PC-9 (cell line): ENCODE measurements at regions not wholly inside any gene's neighbourhood (a gene's known extent, or its start where the extent isn't known, plus 50 kb on each side); places are given as distances from the start of the nearest gene placed in this dataset.
A peak's percentile ranks its signal among the peaks of the same experiment; 100 is the strongest.

ENCODE experiments used
- BruUV-seq: library from RNA; stranded (reverse); fragments of 400-500 nt; replicated peaks from 2 replicates; lab custom pipeline; 2021; lab: Mats Ljungman, UMichigan
- CTCF ChIA-PET: fragments of 300-600 bp; sonication (Branson Sonifier 250); formaldehyde crosslinking; loops from one replicate; lab custom pipeline; 2022; ENCODE audit warnings: antibody characterized with exemption; lab: Charles Lee
- POLR2A ChIA-PET: fragments of 300-600 bp; sonication (Branson Sonifier 250); formaldehyde crosslinking; loops from one replicate; lab custom pipeline; 2022; ENCODE audit warnings: antibody characterized with exemption; ENCODE audit not compliant: unreplicated experiment; lab: Charles Lee
- DNase-seq, 2 experiments: peaks; one replicate each; pipeline versions ENCODE4 v3.0.0 to v3.0.0-alpha.2; 2015 to 2022; ENCODE audit warnings: mixed read lengths in 1 of 2
- H2AFZ ChIP-seq: fragments of 200-600 bp; sonication (generic); 2 replicates; pipeline ENCODE4 v1.8.1; 2017; ENCODE audit warnings: antibody characterized with exemption
- H3F3A ChIP-seq: fragments of 200-600 bp; sonication (generic); 2 replicates; pipeline ENCODE4 v1.8.1; 2017; ENCODE audit warnings: antibody characterized with exemption, mild to moderate bottlenecking, low read depth; ENCODE audit not compliant: insufficient read depth
- H3K27ac ChIP-seq: fragments of 200-600 bp; sonication (generic); 2 replicates; pipeline ENCODE4 v1.6.1; 2016; ENCODE audit warnings: mixed run types
- H3K27me3 ChIP-seq: fragments of 200-600 bp; sonication (generic); 2 replicates; pipeline ENCODE4 v1.6.1; 2016; ENCODE audit warnings: low read depth, mixed run types; ENCODE audit not compliant: insufficient read depth
- H3K36me3 ChIP-seq: fragments of 200-600 bp; sonication (generic); 2 replicates; pipeline ENCODE4 v1.6.1; 2016; ENCODE audit warnings: low read depth, mixed run types
- H3K4me1 ChIP-seq: fragments of 200-600 bp; sonication (generic); replicated peaks from 2 replicates; pipeline ENCODE4 v1.6.1; 2016; ENCODE audit warnings: mixed run types; ENCODE audit not compliant: insufficient read depth
- H3K4me2 ChIP-seq: fragments of 200-600 bp; sonication (generic); 2 replicates; pipeline ENCODE4 v1.6.1; 2017; ENCODE audit warnings: mixed run types
- H3K4me3 ChIP-seq: fragments of 200-600 bp; sonication (generic); 2 replicates; pipeline ENCODE4 v1.6.1; 2016; ENCODE audit warnings: mixed run types
- H3K79me2 ChIP-seq: fragments of 200-600 bp; sonication (generic); 2 replicates; pipeline ENCODE4 v1.6.1; 2017; ENCODE audit warnings: low read depth, mixed run types
- H3K9me2 ChIP-seq: fragments of 200-600 bp; sonication (generic); 2 replicates; pipeline ENCODE4 v1.8.1; 2017; ENCODE audit warnings: mild to moderate bottlenecking; ENCODE audit not compliant: insufficient read depth
- H3K9me3 ChIP-seq: fragments of 200-600 bp; sonication (generic); 2 replicates; pipeline ENCODE4 v1.8.1; 2016; ENCODE audit warnings: low read depth; ENCODE audit not compliant: insufficient read depth
- H4K20me1 ChIP-seq: fragments of 200-600 bp; sonication (generic); 2 replicates; pipeline ENCODE4 v1.8.1; 2017; ENCODE audit not compliant: insufficient read depth
- EZH2 ChIP-seq: fragments of 200-600 bp; sonication (generic); IDR thresholded peaks from 2 replicates; pipeline ENCODE4 v1.8.0; 2017; ENCODE audit warnings: antibody characterized with exemption, low read depth
- intact Hi-C: fragments of 100-400 bp; cut with micrococcal nuclease; formaldehyde crosslinking; loops from one replicate; pipeline ENCODE4 v1.10.0; 2022; ENCODE audit not compliant: unreplicated experiment
- TF ChIP-seq, protein P1 (sequence below): fragments of 200-600 bp; sonication (generic); conservative IDR thresholded peaks from 2 replicates; pipeline ENCODE4 v1.6.1; 2017; ENCODE audit warnings: mixed run types, antibody characterized with exemption, mild to moderate bottlenecking, moderate library complexity

DNA sequence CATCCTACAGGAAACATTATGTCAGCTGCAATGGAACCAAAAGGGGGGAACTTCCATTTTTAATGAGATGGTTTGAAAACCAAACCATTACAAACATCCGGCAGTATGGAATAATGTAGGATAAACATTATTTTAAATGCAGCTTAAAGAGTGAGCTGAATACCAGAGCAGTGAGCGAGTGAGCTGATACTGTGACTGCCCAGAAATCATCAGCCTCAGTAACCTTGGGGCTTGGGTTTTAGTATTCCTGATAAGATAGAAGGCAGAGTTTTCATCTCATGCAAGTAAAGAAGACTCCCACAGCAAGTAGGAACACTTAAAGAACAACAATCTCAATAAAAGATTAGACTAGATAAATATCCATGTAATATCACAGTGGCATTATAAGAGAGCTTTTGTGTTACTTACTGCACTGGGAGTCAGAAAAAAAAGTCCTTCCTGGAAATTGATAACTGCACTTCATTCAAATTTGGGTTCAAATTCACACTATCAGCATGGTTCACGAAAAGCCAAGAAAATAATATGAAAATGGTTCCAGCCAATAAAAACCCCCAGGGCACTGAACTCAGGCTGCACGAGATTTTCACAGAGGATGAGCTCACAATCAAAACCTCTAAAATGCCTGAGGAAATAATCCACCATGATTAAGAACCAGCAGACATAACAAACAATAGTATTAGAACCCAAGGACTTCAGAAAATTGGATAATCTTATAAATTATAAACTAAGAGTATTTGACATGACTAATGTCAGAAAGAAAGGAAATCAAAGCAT is 115.7 kb downstream of the MTPAP start:
- Histone ChIP-seq H2AFZ (no peak overlapping the region), H3K9me3 (no peaks in the 10 kb centered on the region), H3K4me3 (no peak overlapping the region), H4K20me1 (no peaks in the 10 kb centered on the region), H3K79me2 (no peaks in the 10 kb centered on the region), H3F3A (no peaks in the 10 kb centered on the region; the same call in 1 of the 2 replicates), H3K9me2 (no peaks in the 10 kb centered on the region), H3K27ac (no peak overlapping the region), H3K36me3 (no peaks in the 10 kb centered on the region), H3K4me1 (peaks cover 11% of the 10 kb centered on the region), H3K4me2 (no peak overlapping the region), H3K27me3 (no peaks in the 10 kb centered on the region)
- DNase-seq: no peak
- no TSS peak for BruUV-seq
- ChIA-PET POLR2A (no interaction called here), CTCF (interaction anchor here (1.5 to 1.7 kb wide), 2 partner anchors 8 to 125 kb away, joined by 3 read pairs; no protein-coding TSS in a partner anchor)
- no peak for TF ChIP-seq EZH2
- TF ChIP-seq, protein P1, sequence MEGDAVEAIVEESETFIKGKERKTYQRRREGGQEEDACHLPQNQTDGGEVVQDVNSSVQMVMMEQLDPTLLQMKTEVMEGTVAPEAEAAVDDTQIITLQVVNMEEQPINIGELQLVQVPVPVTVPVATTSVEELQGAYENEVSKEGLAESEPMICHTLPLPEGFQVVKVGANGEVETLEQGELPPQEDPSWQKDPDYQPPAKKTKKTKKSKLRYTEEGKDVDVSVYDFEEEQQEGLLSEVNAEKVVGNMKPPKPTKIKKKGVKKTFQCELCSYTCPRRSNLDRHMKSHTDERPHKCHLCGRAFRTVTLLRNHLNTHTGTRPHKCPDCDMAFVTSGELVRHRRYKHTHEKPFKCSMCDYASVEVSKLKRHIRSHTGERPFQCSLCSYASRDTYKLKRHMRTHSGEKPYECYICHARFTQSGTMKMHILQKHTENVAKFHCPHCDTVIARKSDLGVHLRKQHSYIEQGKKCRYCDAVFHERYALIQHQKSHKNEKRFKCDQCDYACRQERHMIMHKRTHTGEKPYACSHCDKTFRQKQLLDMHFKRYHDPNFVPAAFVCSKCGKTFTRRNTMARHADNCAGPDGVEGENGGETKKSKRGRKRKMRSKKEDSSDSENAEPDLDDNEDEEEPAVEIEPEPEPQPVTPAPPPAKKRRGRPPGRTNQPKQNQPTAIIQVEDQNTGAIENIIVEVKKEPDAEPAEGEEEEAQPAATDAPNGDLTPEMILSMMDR: no peak
- intact Hi-C loops: no loop called here

DNA sequence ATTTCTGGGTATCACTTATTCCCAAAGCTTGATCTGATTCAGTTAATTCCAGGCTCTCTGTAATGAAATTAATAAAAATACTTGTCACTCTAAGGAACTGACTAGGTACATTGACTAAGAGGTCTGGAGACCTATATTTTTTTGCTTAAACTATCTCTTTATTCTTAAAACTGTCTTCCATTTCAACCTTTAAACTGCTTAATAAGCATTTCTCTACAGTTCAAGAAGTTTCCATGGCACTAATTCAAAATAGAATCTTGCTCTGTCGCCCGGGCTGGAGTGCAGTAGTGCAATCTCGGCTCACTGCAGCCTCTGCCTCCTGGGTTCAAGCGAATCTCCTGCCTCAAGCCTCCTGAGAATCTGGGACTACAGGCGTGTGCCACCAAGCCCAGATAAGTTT is 117.4 kb downstream of the MTPAP start:
- H3K4me2 ChIP-seq: peak overlapping the region; percentile 10; the same call in 1 of the 2 replicates
- no peaks in the 10 kb centered on the region for H3K9me2 ChIP-seq
- H3K36me3 ChIP-seq: no peaks in the 10 kb centered on the region
- H3K27ac ChIP-seq: no peak overlapping the region
- H3K27me3 ChIP-seq: no peaks in the 10 kb centered on the region
- no peaks in the 10 kb centered on the region; the same call in 1 of the 2 replicates for H3F3A ChIP-seq
- TF ChIP-seq, protein P1: no peak
- TF ChIP-seq EZH2: no peak
- H2AFZ ChIP-seq: no peak overlapping the region
- POLR2A ChIA-PET: interaction anchor here (0.6 to 0.7 kb wide), 3 partner anchors 175 to 895 kb away, joined by 3 to 12 read pairs (median 4); no protein-coding TSS in a partner anchor
- BruUV-seq: no TSS peak
- intact Hi-C loops: loop anchor here (1.0 kb wide), 1 partner anchor 45 kb away; no protein-coding TSS in a partner anchor
- H3K4me1 ChIP-seq: peaks cover 11% of the 10 kb centered on the region
- H3K4me3 ChIP-seq: no peak overlapping the region
- CTCF ChIA-PET: interaction anchor here (0.5 kb wide), 1 partner anchor 561 kb away, joined by 3 read pairs; no protein-coding TSS in a partner anchor
- no peaks in the 10 kb centered on the region for H4K20me1 ChIP-seq
- H3K79me2 ChIP-seq: no peaks in the 10 kb centered on the region
- DNase-seq: no peak
- H3K9me3 ChIP-seq: no peaks in the 10 kb centered on the region

DNA sequence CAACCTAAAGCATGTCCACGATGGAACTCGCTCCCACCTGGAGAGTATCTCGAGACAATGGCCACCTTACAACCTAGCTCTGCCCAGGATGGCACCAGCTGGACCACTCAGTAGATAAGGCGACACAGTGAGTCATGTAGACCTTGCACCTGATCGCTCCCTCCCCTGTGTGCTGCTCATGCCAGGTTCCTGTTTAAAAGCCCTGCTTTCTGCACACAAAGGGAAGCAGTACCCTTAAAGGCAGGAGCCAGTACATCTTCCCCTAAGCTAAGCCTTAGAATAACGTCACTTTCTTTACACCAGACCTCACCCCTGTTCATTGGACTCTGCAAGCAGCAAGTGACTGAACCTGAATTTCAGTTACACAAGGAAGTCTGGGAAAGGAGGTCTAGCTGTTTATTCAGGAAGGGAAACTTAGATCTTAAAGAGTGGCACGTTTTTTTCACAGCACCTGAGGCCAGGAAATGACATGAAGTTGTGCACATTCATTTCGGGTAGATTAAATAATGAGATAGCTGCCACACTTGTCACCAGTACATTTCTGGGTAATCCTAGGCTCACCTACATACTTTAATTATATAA is 117.9 kb downstream of the MTPAP start:
- ChIA-PET POLR2A (interaction anchor here (0.6 to 0.7 kb wide), 4 partner anchors 174 to 895 kb away, joined by 3 to 12 read pairs (median 4); no protein-coding TSS in a partner anchor), CTCF (interaction anchor here (0.5 to 0.9 kb wide), 3 partner anchors 23 to 561 kb away, joined by 3 to 4 read pairs (median 3); no protein-coding TSS in a partner anchor)
- Histone ChIP-seq H3K4me3 (no peak overlapping the region), H2AFZ (no peak overlapping the region), H3K79me2 (no peaks in the 10 kb centered on the region), H3K27me3 (no peaks in the 10 kb centered on the region), H3K36me3 (no peaks in the 10 kb centered on the region), H3K27ac (no peak overlapping the region), H3K4me2 (peak overlapping the region; percentile 10; the same call in 1 of the 2 replicates), H3K9me2 (no peaks in the 10 kb centered on the region), H4K20me1 (no peaks in the 10 kb centered on the region), H3K9me3 (no peaks in the 10 kb centered on the region), H3K4me1 (peaks cover 11% of the 10 kb centered on the region), H3F3A (no peaks in the 10 kb centered on the region; the same call in 1 of the 2 replicates)
- BruUV-seq: no TSS peak
- TF ChIP-seq, protein P1: no peak
- no peak for TF ChIP-seq EZH2
- DNase-seq: peak; percentile 38 to 79
- intact Hi-C loops: loop anchor here (1.0 kb wide), 1 partner anchor 45 kb away; no protein-coding TSS in a partner anchor
